ENCODE measurements at regions not wholly inside any gene's neighbourhood (a gene's known extent, or its start where the extent isn't known, plus 50 kb on each side); places are given as distances from the start of the nearest gene placed in this dataset.

GRCh38 chr10:78212786-78213175, 179.1 kb downstream of the RPS24 start (continued):
- TF ChIP-seq FOSL2 (IDR thresholded peaks at IDR 0.05; ENCODE audit: borderline replicate concordance, low read depth) (no peak), TEAD4 (IDR thresholded peaks at IDR 0.05; ENCODE audit: borderline replicate concordance, insufficient read depth) (no peak), REST (IDR thresholded peaks at IDR 0.05; ENCODE audit: low read depth, low read length) (no peak), CTCF (IDR thresholded peaks at IDR 0.05) (no peak)

- Histone ChIP-seq H3K9ac (no peak overlapping the region), H3K4me3 (ENCODE audit: low read depth in 2 of 2, low read length in 1 of 2) (no peak overlapping the region), H2AFZ (ENCODE audit: low read depth) (no peak overlapping the region), H3K4me2 (no peak overlapping the region), H3K9me2 (no peaks in the 10 kb centered on the region), H3K79me2 (ENCODE audit: insufficient read depth) (no peaks in the 10 kb centered on the region), H3K27me3 (ENCODE audit: insufficient read depth) (no peaks in the 10 kb centered on the region), H3K4me1 (ENCODE audit: control insufficient read depth in 1 of 2, insufficient read depth in 2 of 2, low read depth in 1 of 2, low read length in 1 of 2) (peaks cover 10 to 60% of the 10 kb centered on the region in 2 experiments; a peak in 3 of 4 replicates), H3K36me3 (replicated peaks in 1 of 2; ENCODE audit: control insufficient read depth in 1 of 2, insufficient read depth in 2 of 2, low read length in 1 of 2) (no peaks in the 10 kb centered on the region), H3K27ac (ENCODE audit: low read depth in 2 of 2, low read length in 1 of 2) (no peak overlapping the region; a peak in 1 of 4 replicates), H3K9me3 (no peaks in the 10 kb centered on the region), H4K20me1 (ENCODE audit: insufficient read depth) (no peaks in the 10 kb centered on the region), H3F3A (replicated peaks; ENCODE audit: insufficient read depth) (no peaks in the 10 kb centered on the region)
- POLR2A ChIA-PET = no interaction called here
- no peak for DNase-seq
- WGBS (ENCODE audit: low lambda C conversion rate) = 100% methylated on average over 4 of the region's 4 CpGs
- CTCF ChIA-PET = interaction anchor here (0.7 to 3.8 kb wide), 4 partner anchors 45 to 981 kb away, joined by 3 to 26 read pairs (median 4); no protein-coding TSS in a partner anchor
- TF ChIP-seq NRF1 (IDR thresholded peaks at IDR 0.05; ENCODE audit: low read depth, low read length) (no peak), ZBTB33 (IDR thresholded peaks at IDR 0.05; ENCODE audit: borderline replicate concordance, low read depth) (no peak), GABPA (IDR thresholded peaks at IDR 0.05; ENCODE audit: low read depth) (no peak), USF1 (IDR thresholded peaks at IDR 0.05; ENCODE audit: borderline replicate concordance, low read depth) (no peak)
Measured at GRCh38 chr10:78214955-78215354, 181.3 kb downstream of the RPS24 start.
